22Rv1 (cell line): ENCODE measurements at regions not wholly inside any gene's neighbourhood (a gene's known extent, or its start where the extent isn't known, plus 50 kb on each side); places are given as distances from the start of the nearest gene placed in this dataset.

ENCODE experiments used
- H3K27ac ChIP-seq: fragments of 450-650 bp; 2 replicates; pipeline ENCODE4 v1.5.1; 2017
- CTCF ChIP-seq: fragments of 450-650 bp; IDR thresholded peaks from 2 replicates; pipeline ENCODE4 v1.5.1; 2017; ENCODE audit warnings: mild to moderate bottlenecking
- ZFX ChIP-seq: fragments of 450-650 bp; IDR thresholded peaks from 2 replicates; pipeline ENCODE4 v1.6.1; 2017; ENCODE audit warnings: antibody characterized with exemption, borderline replicate concordance

DNA sequence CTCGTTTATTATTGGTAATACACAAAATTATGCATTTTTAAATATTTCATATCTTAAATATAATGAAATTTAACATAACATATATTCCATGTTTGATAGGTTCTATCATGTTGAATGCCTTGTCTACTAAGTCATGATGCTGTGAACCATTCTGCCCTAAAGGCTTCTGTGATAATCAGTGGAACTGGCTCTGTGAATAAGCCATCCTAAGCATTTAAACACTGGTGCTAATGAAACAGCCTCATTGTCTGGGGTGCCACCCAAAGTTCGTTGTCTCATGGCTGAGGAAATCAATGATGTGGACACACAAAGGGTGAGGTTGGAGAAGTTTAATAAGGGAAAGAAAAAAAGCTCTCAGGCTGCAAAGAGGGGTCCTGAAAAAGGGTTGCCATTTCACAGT lies 264.7 kb upstream of the ZRANB2 start:
- TF ChIP-seq CTCF (no peak), ZFX (no peak)
- no peak overlapping the region for H3K27ac ChIP-seq

GRCh38 chr1:71343686-71344416 lies 263.0 kb upstream of the ZRANB2 start:
- H3K27ac ChIP-seq, result no peak overlapping the region
- no peak for TF ChIP-seq ZFX
- TF ChIP-seq CTCF, result peak; percentile 68

- TF ChIP-seq CTCF (no peak), ZFX (no peak)
- no peak overlapping the region for H3K27ac ChIP-seq
Measured at GRCh38 chr1:71339238-71339637, 258.4 kb upstream of the ZRANB2 start.

DNA sequence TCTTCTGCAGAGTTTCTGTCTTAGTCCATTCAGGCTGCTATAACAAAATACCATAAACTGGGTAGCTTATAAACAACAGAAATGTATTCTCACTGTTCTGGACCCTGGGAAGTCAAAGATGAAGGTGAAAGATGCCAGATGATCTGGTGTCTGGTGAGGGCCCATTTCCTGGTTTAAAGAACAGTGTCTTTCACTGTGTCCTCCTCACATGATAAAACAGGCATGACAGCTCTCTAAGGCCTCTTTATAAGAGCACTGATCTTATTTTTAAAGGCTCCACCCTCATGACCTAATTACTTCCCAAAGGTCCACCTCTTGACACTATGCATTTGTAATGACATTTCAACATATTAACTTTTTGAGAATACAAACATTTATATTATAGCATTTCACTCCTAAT lies 250.2 kb upstream of the ZRANB2 start:
- TF ChIP-seq ZFX (no peak), CTCF (no peak)
- H3K27ac ChIP-seq, result no peak overlapping the region

DNA sequence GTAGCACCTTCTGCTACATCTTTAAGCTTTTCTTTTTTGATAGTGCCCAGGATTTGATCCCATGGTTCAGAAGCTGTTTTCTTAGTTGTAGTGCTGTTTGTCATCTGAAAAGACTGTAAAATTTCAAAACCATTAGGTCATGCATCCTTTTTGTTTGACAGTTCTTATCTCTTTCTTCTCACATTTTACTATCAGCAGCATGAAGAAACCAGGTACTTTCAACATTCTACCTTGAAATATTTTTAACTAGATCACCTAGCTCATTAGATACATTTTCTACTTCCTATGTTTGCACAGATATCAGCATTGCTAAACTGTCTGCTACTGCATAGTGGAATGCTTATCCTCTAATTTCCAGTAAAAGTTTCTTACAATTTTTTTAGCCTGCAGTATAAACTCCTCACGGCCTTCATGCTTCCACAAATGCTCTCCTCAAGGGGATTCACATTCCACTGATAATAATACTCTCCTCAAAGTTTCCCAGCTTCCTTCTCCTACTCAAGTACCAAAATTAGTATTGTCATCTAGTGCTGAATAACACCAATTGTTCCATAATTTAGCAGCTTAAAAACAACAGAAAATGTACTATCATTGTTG lies 243.9 kb upstream of the ZRANB2 start:
- no peak overlapping the region for H3K27ac ChIP-seq
- TF ChIP-seq ZFX, result no peak
- TF ChIP-seq CTCF, result no peak

DNA sequence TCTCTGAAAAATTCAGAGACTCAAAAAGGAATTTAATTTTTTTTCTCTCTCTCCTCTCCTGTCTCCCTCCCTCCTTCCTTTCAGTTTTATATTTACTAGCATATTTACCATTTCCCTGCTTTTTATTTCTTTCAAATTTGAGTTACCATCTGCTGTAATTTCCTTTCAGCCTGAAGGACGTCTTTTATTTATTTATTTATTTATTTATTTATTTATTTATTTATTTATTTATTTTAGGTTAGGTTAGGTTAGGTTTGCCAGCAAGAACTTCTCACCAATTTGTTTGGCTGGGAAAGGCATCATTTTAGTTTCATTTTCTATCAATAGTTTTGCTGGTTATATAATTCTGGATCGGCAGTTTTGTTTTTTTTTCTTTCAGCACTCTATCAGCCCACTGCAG lies 231.7 kb upstream of the ZRANB2 start:
- TF ChIP-seq CTCF, result no peak
- no peak for TF ChIP-seq ZFX

DNA sequence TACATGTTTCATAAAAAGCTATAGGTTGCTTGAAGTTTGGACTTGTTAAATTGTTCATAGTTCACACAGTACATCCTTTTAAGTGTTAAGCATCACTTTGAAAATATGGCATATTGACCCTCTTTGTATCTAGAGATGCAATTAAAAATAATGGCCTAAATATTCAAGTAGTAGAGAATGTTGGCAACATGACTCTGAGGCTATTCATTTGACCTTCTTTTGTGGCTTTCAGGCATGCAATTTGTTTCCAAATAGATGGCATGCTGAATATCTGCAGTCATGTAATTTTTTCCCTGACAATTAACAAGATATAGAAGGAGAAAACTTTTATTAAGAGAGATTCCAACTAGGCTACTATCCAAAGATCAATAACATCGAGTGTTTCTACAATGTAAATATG lies 230.5 kb upstream of the ZRANB2 start:
- TF ChIP-seq ZFX (no peak), CTCF (no peak)
- H3K27ac ChIP-seq, result no peak overlapping the region

More for the DNA sequence above, 231.7 kb upstream of the ZRANB2 start:
- H3K27ac ChIP-seq, result no peak overlapping the region
